HEK293 (cell line): ENCODE measurements at regions not wholly inside any gene's neighbourhood (a gene's known extent, or its start where the extent isn't known, plus 50 kb on each side); places are given as distances from the start of the nearest gene placed in this dataset.

ENCODE experiments used
- CTCF ChIA-PET: fragments of 350-600 bp; formaldehyde crosslinking; extraction: SDS; loops from one replicate; lab custom pipeline; 2021; ENCODE audit warnings: antibody characterized with exemption; lab: Yijun Ruan, JAX
- POLR2A ChIA-PET: fragments of 300-600 bp; formaldehyde crosslinking; extraction: SDS; loops from one replicate; lab custom pipeline; 2020; ENCODE audit warnings: antibody characterized with exemption, inconsistent platforms; lab: Yijun Ruan, JAX
- H3K27ac ChIP-seq: fragments of 200-500 bp; sonication (Bioruptor generic); 2 replicates; pipeline ENCODE4 v1.5.1; 2014; ENCODE audit warnings: low read depth, low read length, control low read depth, inconsistent platforms; ENCODE audit errors: extremely low read depth
- H3K36me3 ChIP-seq, 2 experiments: fragments of 200-500 bp in 1 of 2; sonication (Bioruptor generic) in 1 of 2; 1 replicate in 1 of 2; 2 replicates in 1 of 2; pipeline ENCODE4 v1.5.1; 2014 to 2017; ENCODE audit warnings: inconsistent platforms in 2 of 2, low read length in 2 of 2; ENCODE audit not compliant: control insufficient read depth in 2 of 2, insufficient read depth in 1 of 2
- H3K4me1 ChIP-seq: fragments of 200-500 bp; sonication (Bioruptor generic); 2 replicates; pipeline ENCODE4 v1.5.1; 2014; ENCODE audit warnings: mild to moderate bottlenecking, low read length, inconsistent platforms; ENCODE audit not compliant: control insufficient read depth, insufficient read depth
- H3K4me3 ChIP-seq: 2 replicates; pipeline ENCODE4 v1.5.1; 2011; ENCODE audit warnings: low read depth, mild to moderate bottlenecking, control low read depth, low read length, moderate library complexity
- H3K9me3 ChIP-seq: fragments of 200-500 bp; sonication (Bioruptor generic); 2 replicates; pipeline ENCODE4 v1.5.1; 2014; ENCODE audit warnings: low read depth, low read length, inconsistent platforms; ENCODE audit not compliant: control insufficient read depth, insufficient read depth
- GLIS1 ChIP-seq: fragments of 450-650 bp; formaldehyde crosslinking; IDR thresholded peaks from 2 replicates; pipeline ENCODE4 v1.5.1; 2016; ENCODE audit warnings: missing biosample characterization, missing genetic modification characterization
- IKZF3 ChIP-seq: fragments of 450-650 bp; IDR thresholded peaks from 2 replicates; pipeline ENCODE4 v1.5.0; 2018; ENCODE audit warnings: missing biosample characterization, mild to moderate bottlenecking, missing genetic modification characterization, moderate library complexity
- KLF10 ChIP-seq: fragments of 450-650 bp; IDR thresholded peaks from 2 replicates; pipeline ENCODE4 v1.5.1; 2018; ENCODE audit warnings: missing biosample characterization, mild to moderate bottlenecking, missing genetic modification characterization
- OVOL3 ChIP-seq: fragments of 450-650 bp; formaldehyde crosslinking; IDR thresholded peaks from 2 replicates; pipeline ENCODE4 v1.5.1; 2016; ENCODE audit warnings: missing biosample characterization, missing genetic modification characterization
- REPIN1 ChIP-seq: fragments of 450-650 bp; formaldehyde crosslinking; IDR thresholded peaks from 2 replicates; pipeline ENCODE4 v1.5.1; 2017; ENCODE audit warnings: missing biosample characterization, missing genetic modification characterization, low read depth
- ZBTB10 ChIP-seq: fragments of 450-650 bp; formaldehyde crosslinking; IDR thresholded peaks from 2 replicates; pipeline ENCODE4 v1.5.1; 2016; ENCODE audit warnings: missing biosample characterization, missing genetic modification characterization
- ZBTB49 ChIP-seq: fragments of 450-650 bp; formaldehyde crosslinking; IDR thresholded peaks from 2 replicates; pipeline ENCODE4 v1.5.1; 2016; ENCODE audit warnings: missing biosample characterization, missing genetic modification characterization, low read depth
- ZBTB7A ChIP-seq: fragments of 450-650 bp; formaldehyde crosslinking; IDR thresholded peaks from 2 replicates; pipeline ENCODE4 v1.5.1; 2016; ENCODE audit warnings: low read depth, missing biosample characterization, missing genetic modification characterization
- ZIC2 ChIP-seq: fragments of 450-650 bp; formaldehyde crosslinking; IDR thresholded peaks from 2 replicates; pipeline ENCODE4 v1.5.1; 2016; ENCODE audit warnings: missing biosample characterization, missing genetic modification characterization
- ZNF146 ChIP-seq: fragments of 450-650 bp; formaldehyde crosslinking; IDR thresholded peaks from 2 replicates; pipeline ENCODE4 v1.5.1; 2016; ENCODE audit warnings: missing biosample characterization, missing genetic modification characterization
- ZNF174 ChIP-seq: fragments of 450-650 bp; formaldehyde crosslinking; IDR thresholded peaks from 2 replicates; pipeline ENCODE4 v1.5.0; 2017; ENCODE audit warnings: missing biosample characterization, mild to moderate bottlenecking, missing genetic modification characterization
- ZNF23 ChIP-seq: fragments of 450-650 bp; formaldehyde crosslinking; IDR thresholded peaks from 2 replicates; pipeline ENCODE4 v1.5.1; 2016; ENCODE audit warnings: missing biosample characterization, missing genetic modification characterization, borderline replicate concordance
- ZNF248 ChIP-seq: fragments of 450-650 bp; formaldehyde crosslinking; IDR thresholded peaks from 2 replicates; pipeline ENCODE4 v1.5.1; 2017; ENCODE audit warnings: missing biosample characterization, missing genetic modification characterization
- ZNF292 ChIP-seq: fragments of 450-650 bp; formaldehyde crosslinking; IDR thresholded peaks from 2 replicates; pipeline ENCODE4 v1.5.1; 2016; ENCODE audit warnings: low read depth, missing biosample characterization, missing genetic modification characterization, borderline replicate concordance
- ZNF335 ChIP-seq: fragments of 450-650 bp; formaldehyde crosslinking; conservative IDR thresholded peaks from 2 replicates; pipeline ENCODE4 v1.5.1; 2016; ENCODE audit warnings: missing biosample characterization, missing genetic modification characterization
- ZNF473 ChIP-seq: fragments of 450-650 bp; formaldehyde crosslinking; IDR thresholded peaks from 2 replicates; pipeline ENCODE4 v1.5.1; 2017; ENCODE audit warnings: missing biosample characterization, missing genetic modification characterization
- ZNF488 ChIP-seq: fragments of 450-650 bp; formaldehyde crosslinking; IDR thresholded peaks from 2 replicates; pipeline ENCODE4 v1.5.1; 2016; ENCODE audit warnings: missing biosample characterization, missing genetic modification characterization
- ZNF521 ChIP-seq: fragments of 450-650 bp; formaldehyde crosslinking; IDR thresholded peaks from 2 replicates; pipeline ENCODE4 v1.5.1; 2017; ENCODE audit warnings: missing biosample characterization, mild to moderate bottlenecking, missing genetic modification characterization
- ZNF529 ChIP-seq: fragments of 450-650 bp; formaldehyde crosslinking; IDR thresholded peaks from 2 replicates; pipeline ENCODE4 v1.5.1; 2017; ENCODE audit warnings: missing genetic modification characterization, missing biosample characterization; ENCODE audit not compliant: insufficient replicate concordance
- ZNF670 ChIP-seq: fragments of 450-650 bp; formaldehyde crosslinking; IDR thresholded peaks from 2 replicates; pipeline ENCODE4 v1.5.1; 2016; ENCODE audit warnings: missing biosample characterization, missing genetic modification characterization, low read depth
- ZNF747 ChIP-seq: fragments of 450-650 bp; formaldehyde crosslinking; IDR thresholded peaks from 2 replicates; pipeline ENCODE4 v1.5.1; 2016; ENCODE audit warnings: missing biosample characterization, missing genetic modification characterization
- ZNF777 ChIP-seq: fragments of 450-650 bp; formaldehyde crosslinking; IDR thresholded peaks from 2 replicates; pipeline ENCODE4 v1.5.1; 2017; ENCODE audit warnings: missing biosample characterization, missing genetic modification characterization, borderline replicate concordance
- ZNF791 ChIP-seq: fragments of 450-650 bp; formaldehyde crosslinking; IDR thresholded peaks from 2 replicates; pipeline ENCODE4 v1.5.1; 2016; ENCODE audit warnings: missing biosample characterization, missing genetic modification characterization
- TF ChIP-seq, protein P1 (sequence below): fragments of 450-650 bp; formaldehyde crosslinking; IDR thresholded peaks from 2 replicates; pipeline ENCODE4 v1.5.1; 2016; ENCODE audit warnings: missing biosample characterization, missing genetic modification characterization
- TF ChIP-seq, protein P2 (sequence below): fragments of 450-650 bp; formaldehyde crosslinking; IDR thresholded peaks from 2 replicates; pipeline ENCODE4 v1.5.1; 2017; ENCODE audit warnings: missing biosample characterization, missing genetic modification characterization

DNA sequence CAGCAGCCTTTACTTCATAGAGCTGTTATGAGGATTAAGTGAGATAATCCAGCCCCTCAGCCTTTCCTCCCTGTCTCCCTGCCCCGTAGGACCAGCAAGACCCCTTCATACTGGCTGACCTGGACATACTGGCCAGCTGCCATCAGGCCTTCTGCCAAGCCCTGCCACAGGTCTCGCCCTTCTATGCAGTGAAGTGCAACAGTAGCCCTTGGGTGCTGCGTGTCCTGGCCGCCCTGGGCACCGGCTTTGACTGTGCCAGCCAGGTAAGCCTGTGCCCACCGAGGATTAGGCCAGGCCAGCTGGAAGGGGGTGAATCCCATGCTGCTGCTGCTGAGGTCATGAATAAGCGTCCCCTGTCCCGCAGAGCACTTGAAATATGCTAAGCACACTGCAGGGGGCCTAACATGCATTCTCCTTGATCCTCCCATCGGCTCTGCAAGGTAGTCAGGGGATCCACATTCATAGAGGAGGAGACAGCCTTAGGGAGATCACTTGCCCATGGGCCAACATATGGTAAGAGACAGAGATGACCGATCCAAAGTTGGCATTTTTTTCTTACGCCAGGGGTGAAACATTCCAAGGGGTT lies 73.3 kb upstream of the TINAGL1 start:
- CTCF ChIA-PET: interaction anchor here (1.0 kb wide), 1 partner anchor 46 kb away, joined by 3 read pairs; no protein-coding TSS in a partner anchor
- TF ChIP-seq ZNF521 (tag by site-specific recombination) (no peak), ZNF146 (tag by site-specific recombination) (no peak), ZIC2 (tag by site-specific recombination) (peak; percentile 50), GLIS1 (tag by site-specific recombination) (peak; percentile 44; the same call in 1 of the 2 replicates)
- Histone ChIP-seq H3K4me1 (no peaks in the 10 kb centered on the region), H3K4me3 (no peak overlapping the region), H3K36me3 (no peaks in the 10 kb centered on the region), H3K27ac (no peak overlapping the region), H3K9me3 (no peaks in the 10 kb centered on the region)
- POLR2A ChIA-PET: no interaction called here

DNA sequence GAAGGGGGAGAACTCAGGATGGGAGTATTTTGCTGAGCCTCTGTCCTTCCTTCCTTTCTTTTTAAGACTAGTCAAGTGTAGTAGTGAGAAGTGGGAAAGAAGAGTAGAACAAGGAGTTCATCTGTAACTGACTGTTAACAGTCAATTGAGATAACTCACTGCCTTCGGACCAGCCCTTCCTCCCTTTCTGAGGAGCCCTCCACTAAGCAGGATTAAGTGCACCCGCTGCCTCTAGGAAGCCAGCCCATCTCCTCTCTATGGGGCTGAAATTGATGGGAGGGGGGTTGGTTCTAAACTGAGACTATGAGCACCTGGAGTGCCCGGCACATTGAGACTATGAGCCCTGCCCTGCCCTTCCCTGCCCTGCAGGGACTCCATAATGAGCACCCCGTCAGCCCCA lies 72.7 kb upstream of the TINAGL1 start:
- H3K4me1 ChIP-seq: no peaks in the 10 kb centered on the region
- no peaks in the 10 kb centered on the region for H3K36me3 ChIP-seq
- H3K9me3 ChIP-seq: no peaks in the 10 kb centered on the region
- ChIA-PET CTCF (no interaction called here), POLR2A (no interaction called here)
- TF ChIP-seq ZNF747 (tag by site-specific recombination) (no peak), ZIC2 (tag by site-specific recombination) (peak; percentile 26; the same call in 1 of the 2 replicates)
- no peak overlapping the region for H3K4me3 ChIP-seq
- H3K27ac ChIP-seq: no peak overlapping the region

DNA sequence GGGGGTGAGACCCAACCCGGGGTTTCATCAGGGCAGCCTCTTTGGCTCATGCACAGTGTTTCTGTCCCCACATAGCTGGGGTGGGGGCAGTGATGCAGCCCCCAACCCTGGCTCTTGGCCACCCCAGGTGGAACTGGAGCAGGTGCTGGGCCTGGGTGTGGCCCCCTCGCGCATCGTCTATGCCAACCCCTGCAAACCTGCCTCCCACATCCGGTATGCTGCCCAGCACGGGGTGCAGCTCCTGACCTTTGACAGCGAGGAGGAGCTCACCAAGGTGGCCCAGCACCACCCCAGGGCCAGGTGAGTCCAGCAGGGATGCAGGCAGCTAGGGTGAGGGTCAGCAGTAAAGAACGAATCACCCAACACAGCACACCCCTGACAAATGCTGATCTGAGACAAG lies 72.3 kb upstream of the TINAGL1 start:
- CTCF ChIA-PET: interaction anchor here (1.0 kb wide), 1 partner anchor 44 kb away, joined by 3 read pairs; no protein-coding TSS in a partner anchor

More for the DNA sequence above, 72.3 kb upstream of the TINAGL1 start:
- Histone ChIP-seq H3K27ac (no peak overlapping the region), H3K4me1 (no peaks in the 10 kb centered on the region), H3K9me3 (no peaks in the 10 kb centered on the region), H3K36me3 (no peaks in the 10 kb centered on the region), H3K4me3 (no peak overlapping the region)
- no peak for TF ChIP-seq ZBTB7A (tag by site-specific recombination)
- TF ChIP-seq ZBTB10 (tag by site-specific recombination): no peak
- no peak for TF ChIP-seq ZNF23 (tag by site-specific recombination)
- no peak for TF ChIP-seq ZBTB49
- TF ChIP-seq ZNF335: no peak
- no peak for TF ChIP-seq ZNF248 (tag by site-specific recombination)
- no peak for TF ChIP-seq KLF10 (tag by site-specific recombination)
- TF ChIP-seq, protein P1, sequence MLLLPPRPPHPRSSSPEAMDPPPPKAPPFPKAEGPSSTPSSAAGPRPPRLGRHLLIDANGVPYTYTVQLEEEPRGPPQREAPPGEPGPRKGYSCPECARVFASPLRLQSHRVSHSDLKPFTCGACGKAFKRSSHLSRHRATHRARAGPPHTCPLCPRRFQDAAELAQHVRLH (tag by site-specific recombination): no peak
- TF ChIP-seq IKZF3 (tag by site-specific recombination): no peak
- no peak for TF ChIP-seq ZNF473 (tag by site-specific recombination)
- no peak for TF ChIP-seq ZNF174 (tag by site-specific recombination)
- no peak for TF ChIP-seq ZNF670 (tag by site-specific recombination)
- no peak for TF ChIP-seq ZNF292 (tag by site-specific recombination)
- no peak for TF ChIP-seq ZNF791 (tag by site-specific recombination)
- no peak for TF ChIP-seq ZNF488 (tag by site-specific recombination)
- no peak for TF ChIP-seq ZNF529 (tag by site-specific recombination)
- TF ChIP-seq, protein P2, sequence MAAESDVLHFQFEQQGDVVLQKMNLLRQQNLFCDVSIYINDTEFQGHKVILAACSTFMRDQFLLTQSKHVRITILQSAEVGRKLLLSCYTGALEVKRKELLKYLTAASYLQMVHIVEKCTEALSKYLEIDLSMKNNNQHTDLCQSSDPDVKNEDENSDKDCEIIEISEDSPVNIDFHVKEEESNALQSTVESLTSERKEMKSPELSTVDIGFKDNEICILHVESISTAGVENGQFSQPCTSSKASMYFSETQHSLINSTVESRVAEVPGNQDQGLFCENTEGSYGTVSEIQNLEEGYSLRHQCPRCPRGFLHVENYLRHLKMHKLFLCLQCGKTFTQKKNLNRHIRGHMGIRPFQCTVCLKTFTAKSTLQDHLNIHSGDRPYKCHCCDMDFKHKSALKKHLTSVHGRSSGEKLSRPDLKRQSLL (tag by site-specific recombination): no peak
- TF ChIP-seq ZNF777: no peak
- no peak for TF ChIP-seq OVOL3 (tag by site-specific recombination)
- TF ChIP-seq REPIN1 (tag by site-specific recombination): no peak
- POLR2A ChIA-PET: no interaction called here
